OCI-LY3 (cell line): ENCODE measurements at regions not wholly inside any gene's neighbourhood (a gene's known extent, or its start where the extent isn't known, plus 50 kb on each side); places are given as distances from the start of the nearest gene placed in this dataset.

Experiments used
- CTCF ChIP-seq: fragments of 200-600, 300-600 bp; sonication (generic); IDR thresholded peaks from 2 replicates; pipeline ENCODE4 v1.5.1; 2014; ENCODE audit warnings: antibody characterized with exemption, low read length, low read depth
- EZH2phosphoT487 ChIP-seq: fragments of 200-600 bp; shearing (Covaris generic); IDR thresholded peaks from 2 replicates; pipeline ENCODE4 v1.6.1; 2018; ENCODE audit warnings: antibody characterized with exemption, mixed run types, low read depth

- no peak for TF ChIP-seq CTCF
- TF ChIP-seq EZH2phosphoT487: no peak
These were observed 388.2 kb downstream of the STIM2 start for GRCh38 chr4:27248829-27249228.
